HepG2 (cell line): ENCODE measurements at regions not wholly inside any gene's neighbourhood (a gene's known extent, or its start where the extent isn't known, plus 50 kb on each side); places are given as distances from the start of the nearest gene placed in this dataset.

Experiments used
- ATAC-seq: fragments of 200-7000 bp; cut with Tn5 transposase; 3 replicates; pipeline ENCODE4 v1.9.1; 2020; ENCODE audit warnings: mild to moderate bottlenecking, moderate library complexity
- BruUV-seq: library from RNA; stranded (reverse); fragments of 400-500 nt; replicated peaks from 2 replicates; lab custom pipeline; 2021; lab: Mats Ljungman, UMichigan
- CTCF ChIA-PET: fragments of 300-600 bp; formaldehyde crosslinking; extraction: SDS; loops from one replicate; lab custom pipeline; 2021; ENCODE audit warnings: low total read pairs, inconsistent platforms, low intra/inter-chr PET ratio; lab: Yijun Ruan, JAX
- POLR2A ChIA-PET: fragments of 350-600 bp; sonication (Branson Sonifier 250); formaldehyde crosslinking; loops from one replicate; lab custom pipeline; 2020; ENCODE audit warnings: antibody characterized with exemption, inconsistent platforms; lab: Yijun Ruan, JAX
- DNase-seq: peaks from one replicate; pipeline ENCODE4 v3.0.0-alpha.2; 2015; ENCODE audit warnings: low spot score
- FAIRE-seq: peaks from 3 replicates; lab custom pipeline; 2011; peaks lifted over from hg19 to GRCh38; lab: Jason Lieb, UNC
- H2AFZ ChIP-seq: one replicate; pipeline ENCODE4 v1.6.1; 2011; ENCODE audit warnings: low read length, inconsistent platforms
- H3K27ac ChIP-seq: fragments of 300-600 bp; 3 replicates; pipeline ENCODE4 v1.8.0; 2011; ENCODE audit warnings: mixed run types, mild to moderate bottlenecking, mixed read lengths, low read length, inconsistent platforms; ENCODE audit not compliant: insufficient read depth; ENCODE audit errors: extremely low read length
- H3K27me3 ChIP-seq, 2 experiments: fragments of 200-600 bp in 1 of 2; 2 replicates in 1 of 2; 3 replicates in 1 of 2; pipeline versions ENCODE4 v1.6.0 to v1.8.0; 2011; ENCODE audit warnings: low read length in 2 of 2, mild to moderate bottlenecking in 2 of 2, moderate library complexity in 2 of 2, inconsistent platforms in 1 of 2; ENCODE audit not compliant: insufficient read depth in 2 of 2, control insufficient read depth in 1 of 2
- H3K36me3 ChIP-seq, 2 experiments: fragments of 200-600 bp in 1 of 2; replicated peaks in 1 of 2; 2 replicates in 1 of 2; 3 replicates in 1 of 2; pipeline versions ENCODE4 v1.5.1 to v1.8.0; 2011; ENCODE audit warnings: low read length in 2 of 2, inconsistent platforms in 1 of 2; ENCODE audit not compliant: insufficient read depth in 2 of 2, control insufficient read depth in 1 of 2
- H3K4me1 ChIP-seq: 2 replicates; pipeline ENCODE4 v1.5.1; 2012; ENCODE audit warnings: low read length, inconsistent platforms; ENCODE audit not compliant: insufficient read depth
- H3K4me2 ChIP-seq: 2 replicates; pipeline ENCODE4 v1.6.0; 2011; ENCODE audit warnings: low read depth, low read length, inconsistent platforms
- H3K4me3 ChIP-seq, 3 experiments: fragments of 200-600 bp in 1 of 3; sonication (generic), shearing (Covaris generic) in 1 of 3; replicated peaks in 1 of 3; 2 replicates each; pipeline ENCODE4 v1.5.1; 2011 to 2016; ENCODE audit warnings: low read length in 3 of 3, inconsistent platforms in 2 of 3, low read depth in 2 of 3, mild to moderate bottlenecking in 2 of 3, control low read depth in 1 of 3, mixed read lengths in 1 of 3; ENCODE audit not compliant: insufficient read depth in 1 of 3
- H3K79me2 ChIP-seq: one replicate; pipeline ENCODE4 v1.6.1; 2011; ENCODE audit warnings: low read length, inconsistent platforms; ENCODE audit not compliant: insufficient read depth
- H3K9ac ChIP-seq: 2 replicates; pipeline ENCODE4 v1.6.0; 2011; ENCODE audit warnings: mild to moderate bottlenecking, low read depth, low read length, inconsistent platforms; ENCODE audit not compliant: insufficient read depth
- H3K9me3 ChIP-seq: 2 replicates; pipeline ENCODE4 v1.5.1; 2012; ENCODE audit warnings: mild to moderate bottlenecking, low read length
- H4K20me1 ChIP-seq: 2 replicates; pipeline ENCODE4 v1.6.0; 2011; ENCODE audit warnings: inconsistent platforms, mild to moderate bottlenecking, low read length, moderate library complexity; ENCODE audit not compliant: insufficient read depth
- NBN ChIP-seq: fragments of 450-650 bp; conservative IDR thresholded peaks from 2 replicates; pipeline ENCODE4 v1.6.1; 2017
- PHB2 ChIP-seq: fragments of 450-650 bp; IDR thresholded peaks from 2 replicates; pipeline ENCODE4 v1.6.1; 2018; ENCODE audit not compliant: partially characterized antibody
- RAD21 ChIP-seq: fragments of 450-650 bp; formaldehyde crosslinking; IDR thresholded peaks from 2 replicates; pipeline ENCODE4 v1.5.0; 2020; ENCODE audit warnings: mild to moderate bottlenecking
- SMC3 ChIP-seq: IDR thresholded peaks from 2 replicates; pipeline ENCODE4 v1.6.1; 2011; ENCODE audit warnings: low read length, improper control_type of control experiment
- STAG1 ChIP-seq: sonication (generic); formaldehyde crosslinking; IDR thresholded peaks from 2 replicates; pipeline ENCODE4 v1.4.0; 2020; ENCODE audit warnings: missing genetic modification reagents
- WGBS: methylation state at CpG from one replicate; pipeline ENCODE4 v1.1.6; 2017; ENCODE audit warnings: low lambda C conversion rate; 5-methylcytosine and 5-hydroxymethylcytosine counted together
- in situ Hi-C: cut with HindIII; loops from 2 replicates; pipeline ENCODE4 v1.10.0; 2017; ENCODE audit warnings: low pct_unique_long_range_greater_than_20kb; ENCODE audit not compliant: extremely low pct_ligation_motif_present
- intact Hi-C: fragments of 100-400 bp; cut with micrococcal nuclease; formaldehyde crosslinking; loops from one replicate; pipeline ENCODE4 v1.10.0; 2022; ENCODE audit not compliant: unreplicated experiment
- TF ChIP-seq, protein P1 (sequence below): sonication (generic); formaldehyde crosslinking; IDR thresholded peaks from 2 replicates; pipeline ENCODE4 v1.5.0; 2020; ENCODE audit warnings: mild to moderate bottlenecking, missing genetic modification reagents, moderate library complexity

- in situ Hi-C loops (loop anchor here (25.0 kb wide), 1 partner anchor 322 kb away; no protein-coding TSS in a partner anchor), intact Hi-C loops (loop anchor here (1.0 kb wide), 1 partner anchor 34 kb away; no protein-coding TSS in a partner anchor)
- no peak for FAIRE-seq
These were observed 50.0 kb upstream of the WIPI2 start for GRCh38 chr7:5139998-5140397.

More at GRCh38 chr7:5139998-5140397, 50.0 kb upstream of the WIPI2 start:
- H3K9me3 ChIP-seq = no peaks in the 10 kb centered on the region
- H3K9ac ChIP-seq = no peak overlapping the region
- H3K4me2 ChIP-seq = no peak overlapping the region
- no peak overlapping the region for H2AFZ ChIP-seq
- TF ChIP-seq, protein P1, sequence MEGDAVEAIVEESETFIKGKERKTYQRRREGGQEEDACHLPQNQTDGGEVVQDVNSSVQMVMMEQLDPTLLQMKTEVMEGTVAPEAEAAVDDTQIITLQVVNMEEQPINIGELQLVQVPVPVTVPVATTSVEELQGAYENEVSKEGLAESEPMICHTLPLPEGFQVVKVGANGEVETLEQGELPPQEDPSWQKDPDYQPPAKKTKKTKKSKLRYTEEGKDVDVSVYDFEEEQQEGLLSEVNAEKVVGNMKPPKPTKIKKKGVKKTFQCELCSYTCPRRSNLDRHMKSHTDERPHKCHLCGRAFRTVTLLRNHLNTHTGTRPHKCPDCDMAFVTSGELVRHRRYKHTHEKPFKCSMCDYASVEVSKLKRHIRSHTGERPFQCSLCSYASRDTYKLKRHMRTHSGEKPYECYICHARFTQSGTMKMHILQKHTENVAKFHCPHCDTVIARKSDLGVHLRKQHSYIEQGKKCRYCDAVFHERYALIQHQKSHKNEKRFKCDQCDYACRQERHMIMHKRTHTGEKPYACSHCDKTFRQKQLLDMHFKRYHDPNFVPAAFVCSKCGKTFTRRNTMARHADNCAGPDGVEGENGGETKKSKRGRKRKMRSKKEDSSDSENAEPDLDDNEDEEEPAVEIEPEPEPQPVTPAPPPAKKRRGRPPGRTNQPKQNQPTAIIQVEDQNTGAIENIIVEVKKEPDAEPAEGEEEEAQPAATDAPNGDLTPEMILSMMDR (CRISPR knock-in tag) = peak; percentile 74
- TF ChIP-seq RAD21 = 0 out of 2 replicates have a peak, but pooled peaks have one; percentile 21
- TF ChIP-seq SMC3 = peak; percentile 64
- TF ChIP-seq STAG1 = peak; percentile 65
- TF ChIP-seq NBN = no peak
- no peak for TF ChIP-seq PHB2
- no peaks in the 10 kb centered on the region for H3K79me2 ChIP-seq
- H3K36me3 ChIP-seq = no peaks in the 10 kb centered on the region
- no peak overlapping the region for H3K4me3 ChIP-seq
- H3K4me1 ChIP-seq = no peaks in the 10 kb centered on the region
- H3K27me3 ChIP-seq = 0 out of 5 replicates have a peak, but pooled peaks cover 0 to 5% of the 10 kb centered on the region in 2 experiments
- ATAC-seq (peak; percentile 76), DNase-seq (peak; percentile 32)
- ChIA-PET CTCF (interaction anchor here (1.3 kb wide), 1 partner anchor 34 kb away, joined by 17 read pairs; no protein-coding TSS in a partner anchor), POLR2A (no interaction called here)
- no peaks in the 10 kb centered on the region for H4K20me1 ChIP-seq
- WGBS = 35% methylated on average over 6 of the region's 7 CpGs
- BruUV-seq = no TSS peak
- H3K27ac ChIP-seq = no peak overlapping the region
